Liver (tissue), 8 donors: ENCODE measurements at regions not wholly inside any gene's neighbourhood (a gene's known extent, or its start where the extent isn't known, plus 50 kb on each side); places are given as distances from the start of the nearest gene placed in this dataset.

ENCODE experiments used
- DNase-seq: peaks from one replicate; pipeline ENCODE4 v3.0.0-alpha.2; 2017; ENCODE audit warnings: low spot score
- H3K27ac ChIP-seq, 2 donors: one replicate each; pipeline ENCODE4 v1.7.0; 2013; ENCODE audit warnings: inconsistent platforms in 2 of 2, low read length in 2 of 2, control low read depth in 1 of 2, low read depth in 1 of 2, mild to moderate bottlenecking in 1 of 2
- H3K27me3 ChIP-seq, 4 donors: one replicate each; pipeline versions ENCODE4 v1.6.1 to v1.7.0; 2013; ENCODE audit warnings: low read length in 3 of 4, inconsistent platforms in 1 of 4, mild to moderate bottlenecking in 1 of 4, moderate library complexity in 1 of 4; ENCODE audit not compliant: control insufficient read depth in 4 of 4, insufficient read depth in 4 of 4
- H3K36me3 ChIP-seq, 4 donors: one replicate each; pipeline versions ENCODE4 v1.6.1 to v1.7.0; 2013; ENCODE audit warnings: low read length in 3 of 4, mild to moderate bottlenecking in 3 of 4, low read depth in 1 of 4, moderate library complexity in 1 of 4; ENCODE audit not compliant: control insufficient read depth in 4 of 4, insufficient read depth in 3 of 4
- H3K4me1 ChIP-seq, 4 donors: one replicate each; pipeline versions ENCODE4 v1.6.1 to v1.7.0; 2013; ENCODE audit warnings: low read length in 3 of 4, mild to moderate bottlenecking in 3 of 4, moderate library complexity in 1 of 4; ENCODE audit not compliant: control insufficient read depth in 4 of 4, insufficient read depth in 4 of 4
- H3K4me3 ChIP-seq, 3 donors: one replicate each; pipeline versions ENCODE4 v1.6.1 to v1.7.0; 2013; ENCODE audit warnings: low read length in 3 of 3, control low read depth in 1 of 3, low read depth in 1 of 3, mild to moderate bottlenecking in 1 of 3
- H3K9ac ChIP-seq, 2 donors: one replicate each; pipeline ENCODE4 v1.7.0; 2013; ENCODE audit warnings: low read length in 2 of 2, mild to moderate bottlenecking in 2 of 2, moderate library complexity in 2 of 2, control low read depth in 1 of 2, low read depth in 1 of 2
- H3K9me3 ChIP-seq, 4 donors: one replicate each; pipeline versions ENCODE4 v1.6.1 to v1.7.0; 2013; ENCODE audit warnings: low read length in 3 of 4; ENCODE audit not compliant: control insufficient read depth in 4 of 4
- EGR1 ChIP-seq, 2 donors: IDR thresholded peaks; 2 replicates each; pipeline ENCODE4 v1.6.1; 2016 to 2018; ENCODE audit warnings: antibody characterized with exemption in 2 of 2, low read depth in 2 of 2
- FOXA1 ChIP-seq: IDR thresholded peaks from 2 replicates; pipeline ENCODE4 v1.6.1; 2016; ENCODE audit warnings: antibody characterized with exemption
- FOXA2 ChIP-seq: IDR thresholded peaks from 2 replicates; pipeline ENCODE4 v1.6.1; 2016; ENCODE audit warnings: antibody characterized with exemption
- GABPA ChIP-seq, 2 donors: IDR thresholded peaks in 1 of 2; conservative IDR thresholded peaks in 1 of 2; 2 replicates each; pipeline ENCODE4 v1.6.1; 2016; ENCODE audit warnings: antibody characterized with exemption in 2 of 2, mild to moderate bottlenecking in 1 of 2, moderate library complexity in 1 of 2
- HNF4A ChIP-seq, 2 donors: conservative IDR thresholded peaks; 2 replicates each; pipeline ENCODE4 v1.6.1; 2016; ENCODE audit warnings: antibody characterized with exemption in 2 of 2, mild to moderate bottlenecking in 2 of 2
- HNF4G ChIP-seq: IDR thresholded peaks from 2 replicates; pipeline ENCODE4 v1.6.1; 2016; ENCODE audit warnings: antibody characterized with exemption
- JUND ChIP-seq, 2 donors: IDR thresholded peaks; 2 replicates each; pipeline ENCODE4 v1.6.1; 2016; ENCODE audit warnings: antibody characterized with exemption in 2 of 2
- NR2F2 ChIP-seq: IDR thresholded peaks from 2 replicates; pipeline ENCODE4 v1.6.1; 2016; ENCODE audit warnings: antibody characterized with exemption
- RAD21 ChIP-seq, 2 donors: IDR thresholded peaks; 2 replicates each; pipeline ENCODE4 v1.6.1; 2016; ENCODE audit warnings: antibody characterized with exemption in 2 of 2, mild to moderate bottlenecking in 2 of 2
- TAF1 ChIP-seq: conservative IDR thresholded peaks from 2 replicates; pipeline ENCODE4 v1.6.1; 2016; ENCODE audit warnings: antibody characterized with exemption, mild to moderate bottlenecking
- YY1 ChIP-seq: IDR thresholded peaks from 2 replicates; pipeline ENCODE4 v1.6.1; 2016; ENCODE audit warnings: antibody characterized with exemption, mild to moderate bottlenecking
- WGBS: extraction: QIAGEN DNeasy Blood & Tissue Kit; methylation state at CpG from one replicate; pipeline ENCODE4 v1.1.7; 2013; 5-methylcytosine and 5-hydroxymethylcytosine counted together
- TF ChIP-seq, protein P1 (sequence below): IDR thresholded peaks from 2 replicates; pipeline ENCODE4 v1.6.1; 2016; ENCODE audit warnings: antibody characterized with exemption
- TF ChIP-seq, protein P2 (sequence below): IDR thresholded peaks from 2 replicates; pipeline ENCODE4 v1.6.1; 2016; ENCODE audit warnings: antibody characterized with exemption, mild to moderate bottlenecking
- TF ChIP-seq, protein P3 (sequence below): IDR thresholded peaks from 2 replicates; pipeline ENCODE4 v1.6.1; 2016; ENCODE audit warnings: antibody characterized with exemption
- TF ChIP-seq, protein P4 (sequence below): fragments of 150-350 bp; IDR thresholded peaks from 2 replicates; pipeline ENCODE4 v1.5.1; 2017; ENCODE audit warnings: improper control_type of control experiment, low read depth, low read length; ENCODE audit not compliant: missing input control
- TF ChIP-seq, protein P5 (sequence below): IDR thresholded peaks from 2 replicates; pipeline ENCODE4 v1.6.1; 2016; ENCODE audit warnings: antibody characterized with exemption
- donor health status: healthy.
- donor health status: healthy.
- donor health status: healthy.
- donor health status: healthy.
- donor health status: healthy.

DNA sequence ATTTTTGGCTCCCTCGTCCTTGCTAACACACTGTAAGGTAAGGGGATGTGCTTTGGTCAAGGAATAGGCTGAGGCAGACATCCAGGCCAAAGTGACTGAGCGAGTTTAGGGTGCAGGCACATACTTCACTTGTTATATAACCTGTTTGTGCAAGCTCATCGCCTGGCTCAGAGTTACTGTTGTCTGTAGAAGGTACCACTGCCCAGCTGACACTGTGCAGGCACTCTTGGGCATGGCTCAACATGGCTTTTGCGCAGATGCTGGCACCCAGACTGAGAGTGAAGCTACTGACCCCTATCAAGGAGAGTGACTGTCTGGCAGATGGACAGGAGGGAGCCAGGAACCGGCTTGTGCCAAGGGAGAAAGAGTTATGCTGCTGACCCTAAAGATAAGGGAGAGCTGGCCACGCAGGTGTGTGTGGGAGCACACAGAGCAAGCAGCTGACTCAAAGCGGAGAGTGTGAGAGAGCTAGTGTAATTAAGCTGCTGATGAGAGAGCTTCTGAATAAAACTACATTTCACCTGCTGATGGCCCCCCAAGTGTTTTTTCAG lies 307.3 kb upstream of the USP24 start:
- Histone ChIP-seq H3K4me3 (no peak overlapping the region), H3K27me3 (no peaks in the 10 kb centered on the region), H3K9ac (no peak overlapping the region), H3K27ac (no peak overlapping the region), H3K4me1 (no peaks in the 10 kb centered on the region), H3K36me3 (no peaks in the 10 kb centered on the region), H3K9me3 (no peaks in the 10 kb centered on the region)
- 76% methylated on average over 7 of the region's 7 CpGs for WGBS
- DNase-seq, result no peak
- TF ChIP-seq YY1 (no peak), NR2F2 (no peak), EGR1 (IDR thresholded peaks at IDR 0.05; ENCODE audit: low read depth in 2 of 2) (no peak)
- TF ChIP-seq, protein P1, sequence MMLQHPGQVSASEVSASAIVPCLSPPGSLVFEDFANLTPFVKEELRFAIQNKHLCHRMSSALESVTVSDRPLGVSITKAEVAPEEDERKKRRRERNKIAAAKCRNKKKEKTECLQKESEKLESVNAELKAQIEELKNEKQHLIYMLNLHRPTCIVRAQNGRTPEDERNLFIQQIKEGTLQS, result no peak

DNA sequence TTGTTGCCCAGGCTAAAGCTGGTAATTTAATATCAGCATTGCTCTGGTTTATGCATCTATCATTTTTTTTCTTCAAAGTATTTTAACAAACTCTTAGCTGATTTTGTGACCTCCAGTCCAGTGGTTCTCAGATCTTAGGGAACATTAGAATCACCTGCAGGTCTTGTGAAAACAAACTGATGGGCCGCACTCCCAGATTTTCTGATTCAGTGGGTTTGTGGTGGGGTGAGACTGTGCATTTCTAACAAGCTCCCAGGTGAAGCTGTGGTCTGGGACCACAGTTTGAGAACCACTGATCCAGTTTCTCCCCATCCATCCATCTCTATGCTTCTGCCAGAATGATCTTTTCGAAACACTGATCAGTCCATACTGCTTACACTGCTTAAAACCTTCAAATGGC lies 305.7 kb upstream of the USP24 start:
- H3K27ac ChIP-seq, result no peak overlapping the region

DNA sequence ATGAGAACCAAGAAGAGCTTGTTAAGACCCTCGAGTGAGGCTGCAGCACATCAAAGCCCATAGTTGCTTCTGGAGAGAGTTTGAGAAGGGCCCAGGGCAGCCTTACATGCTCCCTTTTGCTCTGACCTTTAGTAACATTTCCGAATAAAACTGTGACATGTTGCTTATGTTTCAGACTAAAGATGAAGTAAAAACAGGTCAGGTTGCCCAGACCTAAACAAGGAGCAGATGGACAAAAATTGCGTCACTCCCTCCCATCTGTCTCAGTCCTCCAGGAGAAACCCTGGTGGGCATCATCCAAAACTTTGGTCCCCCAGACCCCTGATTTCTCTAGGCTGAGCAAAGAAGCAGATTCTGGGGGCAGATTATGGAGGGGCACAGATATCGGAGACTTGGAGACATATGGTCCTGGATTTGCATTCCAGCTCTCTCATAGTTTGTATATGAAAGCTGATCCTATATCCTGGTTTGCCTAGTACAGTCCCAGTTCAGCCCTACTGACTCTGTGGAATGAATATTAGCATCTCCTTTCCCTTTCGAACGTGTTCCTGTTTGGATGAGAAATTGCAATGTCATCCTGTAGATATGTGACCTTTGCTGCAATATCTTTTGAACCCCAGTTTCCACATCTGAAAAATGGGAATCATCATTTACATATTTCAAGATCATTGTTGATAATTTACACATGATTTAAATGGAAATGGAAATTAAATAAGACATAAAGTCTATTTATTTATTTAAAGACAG lies 304.9 kb upstream of the USP24 start:
- DNase-seq, result no peak
- no peaks in the 10 kb centered on the region for H3K9me3 ChIP-seq
- no peaks in the 10 kb centered on the region for H3K27me3 ChIP-seq
- H3K36me3 ChIP-seq, result no peaks in the 10 kb centered on the region
- no peak overlapping the region for H3K27ac ChIP-seq
- 78% methylated on average over 6 of the region's 6 CpGs for WGBS
- no peak overlapping the region for H3K4me3 ChIP-seq
- no peaks in the 10 kb centered on the region for H3K4me1 ChIP-seq
- H3K9ac ChIP-seq, result no peak overlapping the region
- TF ChIP-seq, protein P2, sequence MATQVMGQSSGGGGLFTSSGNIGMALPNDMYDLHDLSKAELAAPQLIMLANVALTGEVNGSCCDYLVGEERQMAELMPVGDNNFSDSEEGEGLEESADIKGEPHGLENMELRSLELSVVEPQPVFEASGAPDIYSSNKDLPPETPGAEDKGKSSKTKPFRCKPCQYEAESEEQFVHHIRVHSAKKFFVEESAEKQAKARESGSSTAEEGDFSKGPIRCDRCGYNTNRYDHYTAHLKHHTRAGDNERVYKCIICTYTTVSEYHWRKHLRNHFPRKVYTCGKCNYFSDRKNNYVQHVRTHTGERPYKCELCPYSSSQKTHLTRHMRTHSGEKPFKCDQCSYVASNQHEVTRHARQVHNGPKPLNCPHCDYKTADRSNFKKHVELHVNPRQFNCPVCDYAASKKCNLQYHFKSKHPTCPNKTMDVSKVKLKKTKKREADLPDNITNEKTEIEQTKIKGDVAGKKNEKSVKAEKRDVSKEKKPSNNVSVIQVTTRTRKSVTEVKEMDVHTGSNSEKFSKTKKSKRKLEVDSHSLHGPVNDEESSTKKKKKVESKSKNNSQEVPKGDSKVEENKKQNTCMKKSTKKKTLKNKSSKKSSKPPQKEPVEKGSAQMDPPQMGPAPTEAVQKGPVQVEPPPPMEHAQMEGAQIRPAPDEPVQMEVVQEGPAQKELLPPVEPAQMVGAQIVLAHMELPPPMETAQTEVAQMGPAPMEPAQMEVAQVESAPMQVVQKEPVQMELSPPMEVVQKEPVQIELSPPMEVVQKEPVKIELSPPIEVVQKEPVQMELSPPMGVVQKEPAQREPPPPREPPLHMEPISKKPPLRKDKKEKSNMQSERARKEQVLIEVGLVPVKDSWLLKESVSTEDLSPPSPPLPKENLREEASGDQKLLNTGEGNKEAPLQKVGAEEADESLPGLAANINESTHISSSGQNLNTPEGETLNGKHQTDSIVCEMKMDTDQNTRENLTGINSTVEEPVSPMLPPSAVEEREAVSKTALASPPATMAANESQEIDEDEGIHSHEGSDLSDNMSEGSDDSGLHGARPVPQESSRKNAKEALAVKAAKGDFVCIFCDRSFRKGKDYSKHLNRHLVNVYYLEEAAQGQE, result no peak
- TF ChIP-seq, protein P1, result no peak
- TF ChIP-seq, protein P3, sequence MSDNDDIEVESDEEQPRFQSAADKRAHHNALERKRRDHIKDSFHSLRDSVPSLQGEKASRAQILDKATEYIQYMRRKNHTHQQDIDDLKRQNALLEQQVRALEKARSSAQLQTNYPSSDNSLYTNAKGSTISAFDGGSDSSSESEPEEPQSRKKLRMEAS, result no peak
- TF ChIP-seq HNF4G (no peak), FOXA2 (no peak), RAD21 (IDR thresholded peaks at IDR 0.05) (no peak), FOXA1 (no peak), YY1 (no peak), JUND (IDR thresholded peaks at IDR 0.05) (no peak), GABPA (IDR thresholded peaks at IDR 0.05 in 1 of 2, conservative IDR thresholded peaks at IDR 0.05 in 1 of 2) (no peak), EGR1 (IDR thresholded peaks at IDR 0.05; ENCODE audit: low read depth in 2 of 2) (no peak), TAF1 (no peak), HNF4A (conservative IDR thresholded peaks at IDR 0.05) (no peak)
- TF ChIP-seq, protein P4, sequence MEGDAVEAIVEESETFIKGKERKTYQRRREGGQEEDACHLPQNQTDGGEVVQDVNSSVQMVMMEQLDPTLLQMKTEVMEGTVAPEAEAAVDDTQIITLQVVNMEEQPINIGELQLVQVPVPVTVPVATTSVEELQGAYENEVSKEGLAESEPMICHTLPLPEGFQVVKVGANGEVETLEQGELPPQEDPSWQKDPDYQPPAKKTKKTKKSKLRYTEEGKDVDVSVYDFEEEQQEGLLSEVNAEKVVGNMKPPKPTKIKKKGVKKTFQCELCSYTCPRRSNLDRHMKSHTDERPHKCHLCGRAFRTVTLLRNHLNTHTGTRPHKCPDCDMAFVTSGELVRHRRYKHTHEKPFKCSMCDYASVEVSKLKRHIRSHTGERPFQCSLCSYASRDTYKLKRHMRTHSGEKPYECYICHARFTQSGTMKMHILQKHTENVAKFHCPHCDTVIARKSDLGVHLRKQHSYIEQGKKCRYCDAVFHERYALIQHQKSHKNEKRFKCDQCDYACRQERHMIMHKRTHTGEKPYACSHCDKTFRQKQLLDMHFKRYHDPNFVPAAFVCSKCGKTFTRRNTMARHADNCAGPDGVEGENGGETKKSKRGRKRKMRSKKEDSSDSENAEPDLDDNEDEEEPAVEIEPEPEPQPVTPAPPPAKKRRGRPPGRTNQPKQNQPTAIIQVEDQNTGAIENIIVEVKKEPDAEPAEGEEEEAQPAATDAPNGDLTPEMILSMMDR, result no peak

More for the DNA sequence above, 305.7 kb upstream of the USP24 start:
- no peaks in the 10 kb centered on the region for H3K9me3 ChIP-seq
- no peak overlapping the region for H3K9ac ChIP-seq
- no peaks in the 10 kb centered on the region for H3K4me1 ChIP-seq
- DNase-seq, result no peak
- no peaks in the 10 kb centered on the region for H3K27me3 ChIP-seq
- no peaks in the 10 kb centered on the region for H3K36me3 ChIP-seq
- TF ChIP-seq GABPA (IDR thresholded peaks at IDR 0.05 in 1 of 2, conservative IDR thresholded peaks at IDR 0.05 in 1 of 2) (no peak), HNF4G (no peak)
- TF ChIP-seq, protein P5, sequence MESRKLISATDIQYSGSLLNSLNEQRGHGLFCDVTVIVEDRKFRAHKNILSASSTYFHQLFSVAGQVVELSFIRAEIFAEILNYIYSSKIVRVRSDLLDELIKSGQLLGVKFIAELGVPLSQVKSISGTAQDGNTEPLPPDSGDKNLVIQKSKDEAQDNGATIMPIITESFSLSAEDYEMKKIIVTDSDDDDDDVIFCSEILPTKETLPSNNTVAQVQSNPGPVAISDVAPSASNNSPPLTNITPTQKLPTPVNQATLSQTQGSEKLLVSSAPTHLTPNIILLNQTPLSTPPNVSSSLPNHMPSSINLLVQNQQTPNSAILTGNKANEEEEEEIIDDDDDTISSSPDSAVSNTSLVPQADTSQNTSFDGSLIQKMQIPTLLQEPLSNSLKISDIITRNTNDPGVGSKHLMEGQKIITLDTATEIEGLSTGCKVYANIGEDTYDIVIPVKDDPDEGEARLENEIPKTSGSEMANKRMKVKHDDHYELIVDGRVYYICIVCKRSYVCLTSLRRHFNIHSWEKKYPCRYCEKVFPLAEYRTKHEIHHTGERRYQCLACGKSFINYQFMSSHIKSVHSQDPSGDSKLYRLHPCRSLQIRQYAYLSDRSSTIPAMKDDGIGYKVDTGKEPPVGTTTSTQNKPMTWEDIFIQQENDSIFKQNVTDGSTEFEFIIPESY, result no peak
- H3K4me3 ChIP-seq, result no peak overlapping the region
- 83% methylated on average over 2 of the region's 2 CpGs for WGBS
